Liver (tissue), 3 donors: ENCODE measurements at regions not wholly inside any gene's neighbourhood (a gene's known extent, or its start where the extent isn't known, plus 50 kb on each side); places are given as distances from the start of the nearest gene placed in this dataset.

Experiments
- CTCF ChIP-seq: fragments of 150-350 bp; IDR thresholded peaks from 2 replicates; pipeline ENCODE4 v1.5.1; 2017; ENCODE audit warnings: improper control_type of control experiment, low read depth, low read length; ENCODE audit not compliant: missing input control
- GABPA ChIP-seq, 2 donors: IDR thresholded peaks in 1 of 2; conservative IDR thresholded peaks in 1 of 2; 2 replicates each; pipeline ENCODE4 v1.6.1; 2016; ENCODE audit warnings: antibody characterized with exemption in 2 of 2, mild to moderate bottlenecking in 1 of 2, moderate library complexity in 1 of 2
- JUND ChIP-seq, 2 donors: IDR thresholded peaks; 2 replicates each; pipeline ENCODE4 v1.6.1; 2016; ENCODE audit warnings: antibody characterized with exemption in 2 of 2
- TAF1 ChIP-seq: conservative IDR thresholded peaks from 2 replicates; pipeline ENCODE4 v1.6.1; 2016; ENCODE audit warnings: antibody characterized with exemption, mild to moderate bottlenecking
- YY1 ChIP-seq: IDR thresholded peaks from 2 replicates; pipeline ENCODE4 v1.6.1; 2016; ENCODE audit warnings: antibody characterized with exemption, mild to moderate bottlenecking
- donor health status: healthy.
- donor health status: healthy.

DNA sequence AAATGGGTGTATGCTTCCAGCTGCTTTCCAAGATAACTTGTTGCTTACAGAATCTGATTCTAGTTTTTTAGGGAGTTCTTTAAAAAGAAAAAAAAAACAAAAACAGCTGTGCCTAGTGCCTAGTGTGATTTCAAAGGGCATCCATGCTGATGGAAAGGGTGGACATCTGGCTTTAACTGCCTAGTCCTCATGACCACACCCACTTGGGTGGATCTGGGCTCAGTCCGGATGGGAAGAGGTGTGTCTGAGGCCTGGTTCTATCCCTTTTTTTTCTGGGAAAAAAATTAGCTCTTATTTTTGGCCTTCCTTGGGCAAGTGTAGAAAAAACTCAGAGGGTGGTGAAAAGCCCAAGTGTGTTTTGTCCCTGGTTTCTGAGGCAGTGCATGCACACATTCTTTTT is 132.3 kb upstream of the CDH11 start:
- TF ChIP-seq CTCF (no peak), JUND (IDR thresholded peaks at IDR 0.05) (no peak), YY1 (no peak), GABPA (IDR thresholded peaks at IDR 0.05 in 1 of 2, conservative IDR thresholded peaks at IDR 0.05 in 1 of 2) (no peak), TAF1 (no peak)
